ENCODE measurements at regions not wholly inside any gene's neighbourhood (a gene's known extent, or its start where the extent isn't known, plus 50 kb on each side); places are given as distances from the start of the nearest gene placed in this dataset.
"Not testable (repeated sequence)": the region's sequence is repeated elsewhere in the genome, so short reads cannot be mapped to it uniquely, and the experiment has no call there.

DNA sequence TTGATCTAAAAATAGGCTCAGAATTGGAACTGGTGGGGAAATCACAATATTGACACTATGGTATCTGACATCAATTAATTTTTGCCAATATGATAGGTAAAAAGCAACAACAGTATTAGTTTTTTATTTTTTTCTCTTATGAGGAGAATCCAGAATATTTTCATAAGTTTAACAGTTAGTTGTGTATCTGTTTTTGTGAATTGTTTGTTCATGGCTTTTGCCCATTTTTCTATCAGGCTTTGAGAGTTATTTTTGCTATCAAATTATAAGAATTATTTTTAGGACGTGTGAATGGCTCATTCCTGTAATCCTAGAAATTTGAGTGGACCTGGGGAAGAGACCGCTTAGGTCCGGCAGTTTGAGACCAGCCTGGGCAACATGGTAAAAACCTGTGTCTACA, 608.6 kb upstream of the ADGRB3 start:
- H3K4me1 ChIP-seq (ENCODE audit: control insufficient read depth in 1 of 2, low read depth in 2 of 2) = no peaks in the 10 kb centered on the region
- no peaks in the 10 kb centered on the region for H3K27me3 ChIP-seq (replicated peaks; ENCODE audit: insufficient read depth)
- TF ChIP-seq, protein P1, sequence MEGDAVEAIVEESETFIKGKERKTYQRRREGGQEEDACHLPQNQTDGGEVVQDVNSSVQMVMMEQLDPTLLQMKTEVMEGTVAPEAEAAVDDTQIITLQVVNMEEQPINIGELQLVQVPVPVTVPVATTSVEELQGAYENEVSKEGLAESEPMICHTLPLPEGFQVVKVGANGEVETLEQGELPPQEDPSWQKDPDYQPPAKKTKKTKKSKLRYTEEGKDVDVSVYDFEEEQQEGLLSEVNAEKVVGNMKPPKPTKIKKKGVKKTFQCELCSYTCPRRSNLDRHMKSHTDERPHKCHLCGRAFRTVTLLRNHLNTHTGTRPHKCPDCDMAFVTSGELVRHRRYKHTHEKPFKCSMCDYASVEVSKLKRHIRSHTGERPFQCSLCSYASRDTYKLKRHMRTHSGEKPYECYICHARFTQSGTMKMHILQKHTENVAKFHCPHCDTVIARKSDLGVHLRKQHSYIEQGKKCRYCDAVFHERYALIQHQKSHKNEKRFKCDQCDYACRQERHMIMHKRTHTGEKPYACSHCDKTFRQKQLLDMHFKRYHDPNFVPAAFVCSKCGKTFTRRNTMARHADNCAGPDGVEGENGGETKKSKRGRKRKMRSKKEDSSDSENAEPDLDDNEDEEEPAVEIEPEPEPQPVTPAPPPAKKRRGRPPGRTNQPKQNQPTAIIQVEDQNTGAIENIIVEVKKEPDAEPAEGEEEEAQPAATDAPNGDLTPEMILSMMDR (IDR thresholded peaks at IDR 0.05) = no peak
- H3K27ac ChIP-seq = no peak overlapping the region
- no peak overlapping the region for H3K4me3 ChIP-seq
- H3K9me3 ChIP-seq = no peaks in the 10 kb centered on the region
- ATAC-seq (ENCODE audit: insufficient number of reproducible peaks, low FRiP score, low read depth) = no peak
- no peaks in the 10 kb centered on the region for H3K36me3 ChIP-seq
- no peak for DNase-seq (ENCODE audit: low spot score)

DNA sequence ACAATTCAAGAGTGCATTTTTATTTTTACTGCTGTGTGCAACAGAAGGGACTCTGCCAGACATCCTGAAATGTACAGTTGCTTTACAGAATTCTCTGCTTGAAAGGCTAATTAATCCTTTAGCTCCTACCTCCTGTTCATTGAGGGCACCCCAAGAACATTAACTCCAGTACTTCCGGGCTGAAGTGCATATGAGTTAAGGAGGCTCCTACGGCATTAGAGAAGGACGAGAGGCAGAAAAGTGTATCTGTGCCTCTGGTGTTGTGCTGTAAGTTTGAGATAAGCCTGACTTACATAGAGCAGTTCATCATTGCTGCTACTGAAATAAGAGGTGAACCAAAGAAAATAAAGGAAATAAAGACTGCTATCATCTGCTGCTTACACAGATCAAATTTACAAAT, 609.3 kb upstream of the ADGRB3 start:
- H3K36me3 ChIP-seq = no peaks in the 10 kb centered on the region
- no peaks in the 10 kb centered on the region for H3K4me1 ChIP-seq (ENCODE audit: control insufficient read depth in 1 of 2, low read depth in 2 of 2)
- H3K4me3 ChIP-seq = no peak overlapping the region
- DNase-seq (ENCODE audit: low spot score) (no peak), ATAC-seq (ENCODE audit: insufficient number of reproducible peaks, low FRiP score, low read depth) (no peak)
- H3K27me3 ChIP-seq (replicated peaks; ENCODE audit: insufficient read depth) = no peaks in the 10 kb centered on the region
- H3K27ac ChIP-seq = no peak overlapping the region
- H3K9me3 ChIP-seq = no peaks in the 10 kb centered on the region
- TF ChIP-seq, protein P1 (IDR thresholded peaks at IDR 0.05) = no peak

DNA sequence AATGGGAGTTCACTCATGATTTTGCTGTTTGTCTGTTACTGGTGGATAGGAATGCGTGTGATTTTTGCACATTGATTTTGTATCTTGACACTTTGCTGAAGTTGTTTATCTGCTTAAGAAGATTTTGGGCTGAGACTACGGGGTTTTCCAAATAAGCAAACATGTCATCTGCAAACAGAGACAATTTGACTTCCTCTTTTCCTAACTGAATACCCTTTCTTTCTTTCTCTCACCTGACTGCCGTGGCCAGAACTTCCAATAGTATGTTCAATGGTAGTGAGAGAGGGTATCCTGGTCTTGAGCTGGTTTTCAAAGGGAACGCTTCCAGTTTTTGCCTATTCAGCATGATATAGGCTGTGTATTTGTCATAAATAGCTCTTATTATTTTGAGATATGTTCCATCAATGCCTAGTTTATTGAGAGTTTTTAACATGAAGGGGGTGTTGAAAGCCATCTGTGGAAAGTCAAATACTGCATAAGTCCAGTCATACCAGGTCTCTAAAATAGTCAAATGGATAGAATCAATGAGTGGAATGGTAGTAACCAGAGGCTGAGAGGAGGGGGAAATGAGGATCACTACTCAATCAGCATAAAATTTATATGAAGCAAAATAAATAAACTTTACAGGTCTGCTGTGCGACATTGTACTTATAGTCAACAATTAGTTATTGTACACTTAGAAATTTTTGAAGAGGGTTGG, 610.4 kb upstream of the ADGRB3 start:
- Histone ChIP-seq H3K4me3 (no peak overlapping the region), H3K27me3 (replicated peaks; ENCODE audit: insufficient read depth) (no peaks in the 10 kb centered on the region), H3K9me3 (no peaks in the 10 kb centered on the region), H3K27ac (no peak overlapping the region), H3K4me1 (ENCODE audit: control insufficient read depth in 1 of 2, low read depth in 2 of 2) (no peaks in the 10 kb centered on the region), H3K36me3 (no peaks in the 10 kb centered on the region)
- TF ChIP-seq, protein P1 (IDR thresholded peaks at IDR 0.05) = no peak
- ATAC-seq (ENCODE audit: insufficient number of reproducible peaks, low FRiP score, low read depth) (no peak), DNase-seq (ENCODE audit: low spot score) (no peak)

DNA sequence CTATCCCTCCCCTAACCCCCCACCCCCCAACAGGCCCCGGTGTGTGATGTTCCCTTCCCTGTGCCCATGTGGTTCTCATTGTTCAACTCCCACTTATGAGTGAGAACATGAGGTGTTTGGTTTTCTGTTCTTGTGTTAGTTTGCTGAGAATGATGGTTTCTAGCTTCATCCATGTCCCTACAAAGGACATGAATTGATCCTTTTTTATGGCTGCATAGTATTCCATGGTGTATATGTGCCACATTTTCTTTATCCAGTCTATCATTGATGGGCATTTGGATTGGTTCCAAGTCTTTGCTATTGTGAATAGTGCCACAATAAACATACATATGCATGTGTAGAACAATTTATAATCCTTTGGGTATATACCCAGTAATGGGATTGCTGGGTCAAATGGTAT, 612.1 kb upstream of the ADGRB3 start:
- H3K27ac ChIP-seq; DNase-seq (ENCODE audit: low spot score); H3K4me3 ChIP-seq; H3K9me3 ChIP-seq; H3K27me3 ChIP-seq (replicated peaks; ENCODE audit: insufficient read depth); H3K36me3 ChIP-seq; ATAC-seq (ENCODE audit: insufficient number of reproducible peaks, low FRiP score, low read depth); H3K4me1 ChIP-seq (ENCODE audit: control insufficient read depth in 1 of 2, low read depth in 2 of 2): not testable (repeated sequence)

DNA sequence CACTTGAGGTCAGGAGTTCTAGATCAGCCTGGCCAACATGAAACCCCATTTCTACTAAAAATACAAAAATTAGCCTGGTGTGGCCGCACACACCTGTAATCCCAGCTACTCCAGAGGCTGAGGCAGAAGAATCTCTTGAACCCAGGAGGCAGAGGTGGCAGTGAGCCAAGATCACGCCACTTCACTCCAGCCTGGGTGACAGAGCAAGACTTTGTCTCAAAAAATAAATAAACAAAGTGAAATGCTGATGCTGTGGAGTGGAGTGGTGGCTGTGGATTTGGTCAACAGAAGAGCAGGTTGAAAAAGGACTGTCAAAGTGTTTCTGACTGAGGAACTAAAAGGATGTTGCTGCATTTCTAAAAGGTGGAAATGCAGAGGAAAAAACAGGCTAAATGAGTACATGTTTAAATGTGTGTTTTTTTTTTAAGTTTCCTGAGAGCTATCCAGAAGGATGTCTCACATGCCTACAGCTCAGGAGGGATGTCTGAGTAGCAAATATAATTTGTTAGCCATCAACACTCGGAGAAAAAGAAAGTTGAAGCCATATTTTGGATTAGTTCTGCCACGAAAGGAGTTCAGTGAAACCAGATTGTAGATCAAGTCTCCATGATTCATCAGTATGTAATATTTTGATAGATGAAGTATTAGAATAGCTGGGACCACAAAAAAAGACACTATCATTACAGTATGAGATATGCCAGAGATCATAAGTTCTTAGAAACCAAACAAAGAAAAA, 621.1 kb upstream of the ADGRB3 start:
- TF ChIP-seq, protein P1 (IDR thresholded peaks at IDR 0.05) = no peak
- Histone ChIP-seq H3K9me3 (no peaks in the 10 kb centered on the region), H3K4me1 (ENCODE audit: control insufficient read depth in 1 of 2, low read depth in 2 of 2) (no peaks in the 10 kb centered on the region), H3K27me3 (replicated peaks; ENCODE audit: insufficient read depth) (no peaks in the 10 kb centered on the region), H3K4me3 (no peak overlapping the region), H3K36me3 (no peaks in the 10 kb centered on the region), H3K27ac (no peak overlapping the region)
- DNase-seq (ENCODE audit: low spot score) = no peak
- no peak for ATAC-seq (ENCODE audit: insufficient number of reproducible peaks, low FRiP score, low read depth)

Measured in thoracic aorta (tissue), 2 donors.